Mesenchymal stem cell (in vitro differentiated cells and primary cell): ENCODE measurements at regions not wholly inside any gene's neighbourhood (a gene's known extent, or its start where the extent isn't known, plus 50 kb on each side); places are given as distances from the start of the nearest gene placed in this dataset.

Experiments
- DNase-seq: peaks from one replicate; pipeline ENCODE4 v3.0.0-alpha.2; 2013
- H2AFZ ChIP-seq: one replicate; pipeline ENCODE4 v1.6.1; 2013; ENCODE audit warnings: low read depth, mild to moderate bottlenecking, control low read depth, inconsistent platforms, low read length, moderate library complexity
- H2AK5ac ChIP-seq: 2 replicates; pipeline ENCODE4 v1.6.1; 2013; ENCODE audit warnings: low read length, moderate library complexity, mild to moderate bottlenecking, inconsistent platforms; ENCODE audit not compliant: severe bottlenecking
- H2BK120ac ChIP-seq: one replicate; pipeline ENCODE4 v1.6.1; 2013; ENCODE audit warnings: low read depth, mild to moderate bottlenecking, inconsistent platforms, low read length, moderate library complexity
- H2BK12ac ChIP-seq, 2 experiments: one replicate each; pipeline ENCODE4 v1.6.1; 2013; ENCODE audit warnings: inconsistent platforms in 2 of 2, low read length in 2 of 2, mild to moderate bottlenecking in 2 of 2, moderate library complexity in 2 of 2, control low read depth in 1 of 2
- H2BK15ac ChIP-seq: one replicate; pipeline ENCODE4 v1.6.1; 2013; ENCODE audit warnings: mild to moderate bottlenecking, low read depth, inconsistent platforms; ENCODE audit not compliant: poor library complexity, severe bottlenecking
- H2BK5ac ChIP-seq: 2 replicates; pipeline ENCODE4 v1.6.1; 2013; ENCODE audit warnings: low read depth, mild to moderate bottlenecking, low read length, control low read depth, inconsistent platforms; ENCODE audit not compliant: poor library complexity, severe bottlenecking
- H3K14ac ChIP-seq, 2 experiments: one replicate each; pipeline ENCODE4 v1.6.1; 2013; ENCODE audit warnings: inconsistent platforms in 2 of 2, low read length in 2 of 2, control low read depth in 1 of 2, mild to moderate bottlenecking in 1 of 2, moderate library complexity in 1 of 2
- H3K18ac ChIP-seq, 2 experiments: one replicate each; pipeline ENCODE4 v1.6.1; 2013; ENCODE audit warnings: inconsistent platforms in 2 of 2, low read length in 2 of 2, control low read depth in 1 of 2, low read depth in 1 of 2, mild to moderate bottlenecking in 1 of 2
- H3K23ac ChIP-seq, 2 experiments: one replicate each; pipeline ENCODE4 v1.6.1; 2013; ENCODE audit warnings: inconsistent platforms in 2 of 2, low read length in 2 of 2, mild to moderate bottlenecking in 2 of 2, moderate library complexity in 2 of 2, control low read depth in 1 of 2
- H3K27ac ChIP-seq: 2 replicates; pipeline ENCODE4 v1.5.1; 2013; ENCODE audit warnings: mild to moderate bottlenecking, moderate library complexity, low read length, control low read depth, inconsistent platforms; ENCODE audit not compliant: poor library complexity, severe bottlenecking
- H3K27me3 ChIP-seq, 2 experiments: 2 replicates each; pipeline versions ENCODE4 v1.6.1 to v1.7.0; 2013; ENCODE audit warnings: low read length in 2 of 2, mild to moderate bottlenecking in 2 of 2, moderate library complexity in 2 of 2, control low read depth in 1 of 2, inconsistent platforms in 1 of 2; ENCODE audit not compliant: control insufficient read depth in 1 of 2, insufficient read depth in 1 of 2
- H3K36me3 ChIP-seq, 2 experiments: 2 replicates each; pipeline versions ENCODE4 v1.6.1 to v1.7.0; 2013; ENCODE audit warnings: low read length in 2 of 2, control low read depth in 1 of 2, inconsistent platforms in 1 of 2, low read depth in 1 of 2, mild to moderate bottlenecking in 1 of 2; ENCODE audit not compliant: insufficient read depth in 2 of 2, control insufficient read depth in 1 of 2
- H3K4ac ChIP-seq, 2 experiments: one replicate each; pipeline ENCODE4 v1.6.1; 2013; ENCODE audit warnings: inconsistent platforms in 2 of 2, low read length in 2 of 2, mild to moderate bottlenecking in 2 of 2, moderate library complexity in 2 of 2, control low read depth in 1 of 2, low read depth in 1 of 2
- H3K4me1 ChIP-seq: 2 replicates; pipeline ENCODE4 v1.6.1; 2013; ENCODE audit warnings: low read depth, low read length, control low read depth; ENCODE audit not compliant: control insufficient read depth, insufficient read depth
- H3K4me2 ChIP-seq: 2 replicates; pipeline ENCODE4 v1.6.1; 2013; ENCODE audit warnings: low read length, mild to moderate bottlenecking, inconsistent platforms; ENCODE audit not compliant: poor library complexity, severe bottlenecking
- H3K4me3 ChIP-seq, 2 experiments: 2 replicates each; pipeline versions ENCODE4 v1.5.1 to v1.7.0; 2013; ENCODE audit warnings: low read length in 2 of 2, mild to moderate bottlenecking in 2 of 2, control low read depth in 1 of 2, low read depth in 1 of 2; ENCODE audit not compliant: insufficient read depth in 1 of 2
- H3K79me1 ChIP-seq: replicated peaks from 2 replicates; pipeline ENCODE4 v1.6.1; 2013; ENCODE audit warnings: mild to moderate bottlenecking, control low read depth, low read length, inconsistent platforms; ENCODE audit not compliant: poor library complexity, severe bottlenecking
- H3K9ac ChIP-seq: 2 replicates; pipeline ENCODE4 v1.7.0; 2013; ENCODE audit warnings: mild to moderate bottlenecking, low read length, moderate library complexity
- H3K9me3 ChIP-seq: 2 replicates; pipeline ENCODE4 v1.7.0; 2013; ENCODE audit warnings: mild to moderate bottlenecking, low read length; ENCODE audit not compliant: control insufficient read depth
- H4K8ac ChIP-seq: one replicate; pipeline ENCODE4 v1.6.1; 2013; ENCODE audit warnings: inconsistent platforms, mild to moderate bottlenecking, low read length, moderate library complexity
- H4K91ac ChIP-seq: one replicate; pipeline ENCODE4 v1.6.1; 2013; ENCODE audit warnings: mild to moderate bottlenecking, low read length, inconsistent platforms
- WGBS: methylation state at CpG from one replicate; pipeline ENCODE4 v1.1.7; 2013; ENCODE audit warnings: mixed read lengths; 5-methylcytosine and 5-hydroxymethylcytosine counted together

GRCh38 chr15:70436428-70436827, 326.9 kb downstream of the UACA start:
- H2BK15ac ChIP-seq = no peak overlapping the region
- H3K9me3 ChIP-seq = no peaks in the 10 kb centered on the region
- H3K23ac ChIP-seq = no peak overlapping the region
- no peak overlapping the region for H4K91ac ChIP-seq
- WGBS = 88% methylated on average over 2 of the region's 3 CpGs
- H3K4me3 ChIP-seq = no peak overlapping the region
- H3K4ac ChIP-seq = no peak overlapping the region
- H3K36me3 ChIP-seq = no peaks in the 10 kb centered on the region
- H2BK5ac ChIP-seq = no peak overlapping the region
- no peak overlapping the region for H3K14ac ChIP-seq
- no peak overlapping the region for H3K4me2 ChIP-seq
- no peak overlapping the region for H2BK120ac ChIP-seq
- no peak overlapping the region for H3K27ac ChIP-seq
- no peak overlapping the region for H2AK5ac ChIP-seq
- H3K27me3 ChIP-seq = peaks cover 59 to 96% of the 10 kb centered on the region in 2 experiments
- no peak overlapping the region for H2BK12ac ChIP-seq
- H3K79me1 ChIP-seq = no peaks in the 10 kb centered on the region
- H3K18ac ChIP-seq = no peak overlapping the region
- no peak overlapping the region for H3K9ac ChIP-seq
- H2AFZ ChIP-seq = no peak overlapping the region
- no peaks in the 10 kb centered on the region for H3K4me1 ChIP-seq
- DNase-seq = no peak
- no peak overlapping the region for H4K8ac ChIP-seq

GRCh38 chr15:70435872-70436271, 327.5 kb downstream of the UACA start:
- Histone ChIP-seq H3K9me3 (no peaks in the 10 kb centered on the region), H3K36me3 (no peaks in the 10 kb centered on the region), H3K14ac (no peak overlapping the region), H3K4me1 (no peaks in the 10 kb centered on the region), H2AK5ac (no peak overlapping the region), H3K23ac (no peak overlapping the region), H2AFZ (no peak overlapping the region), H2BK12ac (no peak overlapping the region), H4K91ac (no peak overlapping the region), H3K4ac (no peak overlapping the region), H4K8ac (no peak overlapping the region), H3K9ac (no peak overlapping the region), H2BK120ac (no peak overlapping the region), H3K79me1 (no peaks in the 10 kb centered on the region), H2BK15ac (no peak overlapping the region), H2BK5ac (no peak overlapping the region), H3K4me2 (no peak overlapping the region), H3K27me3 (peaks cover 56 to 91% of the 10 kb centered on the region in 2 experiments), H3K4me3 (no peak overlapping the region), H3K18ac (no peak overlapping the region), H3K27ac (no peak overlapping the region)
- WGBS = 89% methylated on average over 2 of the region's 2 CpGs
- no peak for DNase-seq

- WGBS = no CpG with 5 or more reads among the region's 3 CpGs
- Histone ChIP-seq H2BK15ac (no peak overlapping the region), H3K4me1 (no peaks in the 10 kb centered on the region), H3K23ac (no peak overlapping the region), H3K27ac (no peak overlapping the region), H2AK5ac (no peak overlapping the region), H3K4ac (no peak overlapping the region), H2AFZ (no peak overlapping the region), H4K8ac (no peak overlapping the region), H3K18ac (no peak overlapping the region), H3K4me2 (no peak overlapping the region), H3K4me3 (no peak overlapping the region), H2BK5ac (no peak overlapping the region), H3K9me3 (no peaks in the 10 kb centered on the region), H3K79me1 (no peaks in the 10 kb centered on the region), H3K36me3 (no peaks in the 10 kb centered on the region), H3K27me3 (peaks cover 51 to 86% of the 10 kb centered on the region in 2 experiments), H2BK120ac (no peak overlapping the region), H2BK12ac (no peak overlapping the region), H4K91ac (no peak overlapping the region), H3K14ac (no peak overlapping the region), H3K9ac (no peak overlapping the region)
- DNase-seq = no peak
These were observed 328.0 kb downstream of the UACA start for GRCh38 chr15:70435369-70435768.

- H3K23ac ChIP-seq = no peak overlapping the region
- H2AK5ac ChIP-seq = no peak overlapping the region
- H2BK120ac ChIP-seq = no peak overlapping the region
- no peak overlapping the region for H4K91ac ChIP-seq
- no peak overlapping the region for H3K4ac ChIP-seq
- H3K9me3 ChIP-seq = peaks cover 7% of the 10 kb centered on the region
- H2AFZ ChIP-seq = no peak overlapping the region
- H3K4me1 ChIP-seq = no peaks in the 10 kb centered on the region
- H3K79me1 ChIP-seq = no peaks in the 10 kb centered on the region
- peaks cover 39 to 71% of the 10 kb centered on the region in 2 experiments for H3K27me3 ChIP-seq
- no peak overlapping the region for H4K8ac ChIP-seq
- 70% methylated on average over 19 of the region's 19 CpGs for WGBS
- no peak overlapping the region for H3K4me2 ChIP-seq
- no peak overlapping the region for H3K14ac ChIP-seq
- H3K9ac ChIP-seq = no peak overlapping the region
- H2BK15ac ChIP-seq = no peak overlapping the region
- no peak overlapping the region for H3K4me3 ChIP-seq
- H3K18ac ChIP-seq = no peak overlapping the region
- no peak for DNase-seq
- no peak overlapping the region for H3K27ac ChIP-seq
- no peak overlapping the region for H2BK12ac ChIP-seq
- no peak overlapping the region for H2BK5ac ChIP-seq
- no peaks in the 10 kb centered on the region for H3K36me3 ChIP-seq
These were observed 329.6 kb downstream of the UACA start for GRCh38 chr15:70433586-70434324.
